ENCODE measurements at regions not wholly inside any gene's neighbourhood (a gene's known extent, or its start where the extent isn't known, plus 50 kb on each side); places are given as distances from the start of the nearest gene placed in this dataset.

- in situ Hi-C loops (cut with MboI; ENCODE audit: low pct_unique_long_range_greater_than_20kb in 2 of 9, low sequenced_read_pairs in 9 of 9, unreplicated experiment in 9 of 9) = loop anchor here in 3 of 9 experiments (10.0 to 25.0 kb wide), 3 partner anchors 98 to 455 kb away; no protein-coding TSS in a partner anchor
Observed at GRCh38 chr17:73710095-73710592, 65.9 kb upstream of the SDK2 start.

GRCh38 chr17:73711184-73711583, 66.9 kb upstream of the SDK2 start:
- in situ Hi-C loops (cut with MboI; ENCODE audit: low pct_unique_long_range_greater_than_20kb in 2 of 9, low sequenced_read_pairs in 9 of 9, unreplicated experiment in 9 of 9) = loop anchor here in 3 of 9 experiments (10.0 to 25.0 kb wide), 3 partner anchors 99 to 456 kb away; no protein-coding TSS in a partner anchor
- Histone ChIP-seq H3K4me1 (replicated peaks in 1 of 2) (peaks cover 33 to 34% of the 10 kb centered on the region in 2 donors), H3K4me3 (no peak overlapping the region), H3K27ac (no peak overlapping the region)
- ATAC-seq (replicated peaks in 6 of 8) = peak in 2 of 8 experiments; percentile 16 to 20
- 34 to 94% (median 72%) methylated on average over 1 to 5 of the region's 5 CpGs; no CpG with 5 or more reads in 4 of the 10 experiments for WGBS, 10 experiments

More at GRCh38 chr17:73710095-73710592, 65.9 kb upstream of the SDK2 start:
- Histone ChIP-seq H3K4me1 (replicated peaks in 1 of 2) (peaks cover 28 to 35% of the 10 kb centered on the region in 2 donors), H3K27ac (no peak overlapping the region), H3K4me3 (no peak overlapping the region)
- 0 to 64% (median 26%) methylated on average over 1 to 13 of the region's 15 CpGs; no CpG with 5 or more reads in 2 of the 10 experiments for WGBS, 10 experiments
- peak; percentile 12 to 89 (median 54) for ATAC-seq (replicated peaks in 6 of 8)

DNA sequence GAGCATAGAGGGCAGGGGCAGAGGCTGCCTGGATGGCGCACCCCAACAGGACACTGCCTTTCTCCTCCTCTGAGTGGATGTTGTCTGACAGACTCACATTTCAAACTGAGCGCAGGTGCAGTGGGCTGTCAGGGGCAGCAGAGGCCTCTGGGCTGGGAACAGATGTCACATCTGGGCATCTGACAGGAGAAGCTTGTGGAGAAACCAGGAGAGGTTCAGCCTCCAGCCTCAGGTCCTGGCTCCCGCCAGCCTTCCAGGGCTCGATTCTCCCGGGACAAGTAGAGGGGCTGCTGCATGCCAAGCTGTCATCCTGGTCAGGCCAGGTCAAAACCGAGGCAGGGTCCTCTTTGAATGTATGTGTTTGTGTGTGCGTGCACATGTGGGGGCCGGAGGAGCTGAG, 67.7 kb upstream of the SDK2 start:
- ATAC-seq (replicated peaks in 6 of 8) = no peak
- peaks cover 27 to 34% of the 10 kb centered on the region in 2 donors for H3K4me1 ChIP-seq (replicated peaks in 1 of 2)
- in situ Hi-C loops (cut with MboI; ENCODE audit: low pct_unique_long_range_greater_than_20kb in 2 of 9, low sequenced_read_pairs in 9 of 9, unreplicated experiment in 9 of 9) = loop anchor here in 3 of 9 experiments (10.0 to 25.0 kb wide), 3 partner anchors 100 to 457 kb away; no protein-coding TSS in a partner anchor
- 18 to 100% (median 100%) methylated on average over 1 to 6 of the region's 8 CpGs; no CpG with 5 or more reads in 3 of the 10 experiments for WGBS, 10 experiments
- no peak overlapping the region for H3K27ac ChIP-seq
- no peak overlapping the region for H3K4me3 ChIP-seq

GRCh38 chr17:73713136-73713535, 68.9 kb upstream of the SDK2 start:
- Histone ChIP-seq H3K4me1 (replicated peaks in 1 of 2) (peaks cover 34 to 41% of the 10 kb centered on the region in 2 donors), H3K27ac (no peak overlapping the region), H3K4me3 (no peak overlapping the region)
- ATAC-seq (replicated peaks in 6 of 8) = no peak
- WGBS, 10 experiments = 20 to 67% (median 32%) methylated on average over 1 to 7 of the region's 9 CpGs; no CpG with 5 or more reads in 4 of the 10 experiments
- in situ Hi-C loops (cut with MboI; ENCODE audit: low pct_unique_long_range_greater_than_20kb in 2 of 9, low sequenced_read_pairs in 9 of 9, unreplicated experiment in 9 of 9) = loop anchor here in 3 of 9 experiments (10.0 to 25.0 kb wide), 3 partner anchors 101 to 458 kb away; no protein-coding TSS in a partner anchor

DNA sequence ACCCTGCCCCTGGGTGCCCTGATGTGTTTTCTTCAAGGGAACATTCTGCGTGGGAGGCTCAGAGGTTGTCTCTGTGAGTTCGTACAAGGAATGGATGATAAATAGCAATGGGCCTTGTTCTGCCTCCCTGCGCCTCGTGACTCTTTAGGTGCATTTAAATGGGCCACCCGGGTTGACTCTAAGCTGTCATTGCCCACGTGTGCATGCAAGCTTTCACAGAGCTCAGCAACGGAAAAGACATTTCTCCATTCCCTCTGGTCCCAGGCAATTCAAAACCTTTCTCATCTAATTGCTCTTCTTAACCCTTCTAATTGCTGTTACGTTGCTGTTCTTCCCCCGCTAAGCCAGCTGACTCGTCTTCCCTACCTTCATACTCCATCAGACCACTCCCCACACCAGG, 71.5 kb upstream of the SDK2 start:
- WGBS, 10 experiments = 18 to 89% (median 40%) methylated on average over 1 to 9 of the region's 10 CpGs
- H3K4me1 ChIP-seq (replicated peaks in 1 of 2) = peaks cover 49 to 59% of the 10 kb centered on the region in 2 donors
- H3K4me3 ChIP-seq = no peak overlapping the region
- ATAC-seq (replicated peaks in 6 of 8) = peak in 3 of 8 experiments; percentile 17 to 26 (median 25)
- in situ Hi-C loops (cut with MboI; ENCODE audit: low pct_unique_long_range_greater_than_20kb in 2 of 9, low sequenced_read_pairs in 9 of 9, unreplicated experiment in 9 of 9) = loop anchor here in 3 of 9 experiments (10.0 to 25.0 kb wide), 3 partner anchors 103 to 461 kb away; no protein-coding TSS in a partner anchor
- H3K27ac ChIP-seq = no peak overlapping the region

- no peak overlapping the region for H3K27ac ChIP-seq
- 63 to 100% (median 81%) methylated on average over 1 to 2 of the region's 5 CpGs; no CpG with 5 or more reads in 6 of the 10 experiments for WGBS, 10 experiments
- H3K4me1 ChIP-seq (replicated peaks in 1 of 2) = peaks cover 55 to 63% of the 10 kb centered on the region in 2 donors
- no peak overlapping the region for H3K4me3 ChIP-seq
- in situ Hi-C loops (cut with MboI; ENCODE audit: low pct_unique_long_range_greater_than_20kb in 2 of 9, low sequenced_read_pairs in 9 of 9, unreplicated experiment in 9 of 9) = loop anchor here in 3 of 9 experiments (10.0 to 25.0 kb wide), 3 partner anchors 105 to 463 kb away; no protein-coding TSS in a partner anchor
- ATAC-seq (replicated peaks in 6 of 8) = peak in 1 of 8 experiments; percentile 15
Observed at GRCh38 chr17:73717690-73718089, 73.4 kb upstream of the SDK2 start.

- Histone ChIP-seq H3K27ac (no peak overlapping the region), H3K4me3 (no peak overlapping the region), H3K4me1 (replicated peaks in 1 of 2) (peaks cover 54 to 66% of the 10 kb centered on the region in 2 donors)
- ATAC-seq (replicated peaks in 6 of 8) = no peak
- in situ Hi-C loops (cut with MboI; ENCODE audit: low pct_unique_long_range_greater_than_20kb in 2 of 9, low sequenced_read_pairs in 9 of 9, unreplicated experiment in 9 of 9) = loop anchor here in 3 of 9 experiments (10.0 to 25.0 kb wide), 3 partner anchors 106 to 464 kb away; no protein-coding TSS in a partner anchor
Observed at GRCh38 chr17:73718362-73718761, 74.1 kb upstream of the SDK2 start.

DNA sequence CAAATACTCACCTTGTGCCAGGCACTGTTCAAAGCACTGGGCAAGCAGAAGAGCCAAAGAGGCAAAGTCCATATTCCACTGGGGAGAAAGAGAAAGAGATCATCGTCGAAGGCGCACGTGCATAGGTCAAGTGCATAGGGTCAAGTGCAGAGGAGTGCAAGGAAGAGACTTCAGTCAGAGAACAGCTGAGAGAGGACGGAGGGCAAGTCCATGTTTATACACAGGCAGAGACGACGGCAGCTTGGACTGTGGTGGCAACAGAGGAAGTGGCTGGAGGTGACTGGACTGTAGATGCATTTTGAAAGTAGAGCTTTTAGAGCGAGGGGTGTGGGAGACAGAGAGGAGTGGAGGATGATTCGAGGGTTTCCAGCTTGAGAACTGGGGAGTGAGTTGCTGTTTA, 74.7 kb upstream of the SDK2 start:
- H3K4me3 ChIP-seq = no peak overlapping the region
- in situ Hi-C loops (cut with MboI; ENCODE audit: low pct_unique_long_range_greater_than_20kb in 2 of 9, low sequenced_read_pairs in 9 of 9, unreplicated experiment in 9 of 9) = loop anchor here in 3 of 9 experiments (10.0 to 25.0 kb wide), 3 partner anchors 107 to 464 kb away; no protein-coding TSS in a partner anchor
- H3K27ac ChIP-seq = peak overlapping the region; percentile 80 to 86
- ATAC-seq (replicated peaks in 6 of 8) = peak in 1 of 8 experiments; percentile 1
- peaks cover 55 to 72% of the 10 kb centered on the region in 2 donors for H3K4me1 ChIP-seq (replicated peaks in 1 of 2)
- 13 to 75% (median 47%) methylated on average over 3 to 7 of the region's 9 CpGs; no CpG with 5 or more reads in 2 of the 10 experiments for WGBS, 10 experiments

- 0 to 60% (median 1%) methylated on average over 1 to 12 of the region's 16 CpGs; no CpG with 5 or more reads in 4 of the 10 experiments for WGBS, 10 experiments
- Histone ChIP-seq H3K4me1 (replicated peaks in 1 of 2) (peaks cover 62 to 76% of the 10 kb centered on the region in 2 donors), H3K4me3 (no peak overlapping the region), H3K27ac (peak overlapping the region; percentile 80 to 86)
- peak; percentile 66 to 94 (median 90) for ATAC-seq (replicated peaks in 6 of 8)
- in situ Hi-C loops (cut with MboI; ENCODE audit: low pct_unique_long_range_greater_than_20kb in 2 of 9, low sequenced_read_pairs in 9 of 9, unreplicated experiment in 9 of 9) = loop anchor here in 3 of 9 experiments (10.0 to 25.0 kb wide), 3 partner anchors 107 to 465 kb away; no protein-coding TSS in a partner anchor
Observed at GRCh38 chr17:73719588-73720071, 75.4 kb upstream of the SDK2 start.

- in situ Hi-C loops (cut with MboI; ENCODE audit: low pct_unique_long_range_greater_than_20kb in 2 of 9, low sequenced_read_pairs in 9 of 9, unreplicated experiment in 9 of 9) = loop anchor here in 2 of 9 experiments (25.0 kb wide), 2 partner anchors 108 to 283 kb away; no protein-coding TSS in a partner anchor
- H3K4me3 ChIP-seq = no peak overlapping the region
- ATAC-seq (replicated peaks in 6 of 8) = no peak
Observed at GRCh38 chr17:73720187-73720834, 76.1 kb upstream of the SDK2 start.

GRCh38 chr17:73722165-73722564, 77.9 kb upstream of the SDK2 start:
- peaks cover 58 to 59% of the 10 kb centered on the region in 2 donors for H3K4me1 ChIP-seq (replicated peaks in 1 of 2)
- 67 to 93% (median 77%) methylated on average over 2 to 6 of the region's 6 CpGs; no CpG with 5 or more reads in 6 of the 10 experiments for WGBS, 10 experiments
- in situ Hi-C loops (cut with MboI; ENCODE audit: low pct_unique_long_range_greater_than_20kb in 2 of 9, low sequenced_read_pairs in 9 of 9, unreplicated experiment in 9 of 9) = loop anchor here in 2 of 9 experiments (25.0 kb wide), 2 partner anchors 110 to 285 kb away; no protein-coding TSS in a partner anchor
- no peak overlapping the region for H3K4me3 ChIP-seq
- no peak for ATAC-seq (replicated peaks in 6 of 8)
- H3K27ac ChIP-seq = peak overlapping the region in 1 of 2 donors; percentile 31

More at GRCh38 chr17:73720187-73720834, 76.1 kb upstream of the SDK2 start:
- H3K4me1 ChIP-seq (replicated peaks in 1 of 2) = peaks cover 66 to 78% of the 10 kb centered on the region in 2 donors
- peak overlapping the region; percentile 80 to 86 for H3K27ac ChIP-seq
- WGBS, 10 experiments = 20 to 100% (median 84%) methylated on average over 2 to 4 of the region's 10 CpGs; no CpG with 5 or more reads in 6 of the 10 experiments

GRCh38 chr17:73723317-73723716, 79.1 kb upstream of the SDK2 start:
- no peak overlapping the region for H3K27ac ChIP-seq
- WGBS, 10 experiments = 0 to 90% (median 82%) methylated on average over 1 to 4 of the region's 4 CpGs; no CpG with 5 or more reads in 2 of the 10 experiments
- no peak overlapping the region for H3K4me3 ChIP-seq
- no peak for ATAC-seq (replicated peaks in 6 of 8)
- peaks cover 50 to 51% of the 10 kb centered on the region in 2 donors for H3K4me1 ChIP-seq (replicated peaks in 1 of 2)
- in situ Hi-C loops (cut with MboI; ENCODE audit: low pct_unique_long_range_greater_than_20kb in 2 of 9, low sequenced_read_pairs in 9 of 9, unreplicated experiment in 9 of 9) = loop anchor here in 2 of 9 experiments (25.0 kb wide), 2 partner anchors 111 to 286 kb away; no protein-coding TSS in a partner anchor

All from motor neuron (in vitro differentiated cells).